NCI-H82 (cell line): ENCODE measurements at regions not wholly inside any gene's neighbourhood (a gene's known extent, or its start where the extent isn't known, plus 50 kb on each side); places are given as distances from the start of the nearest gene placed in this dataset.

Source experiments
- DNase-seq: peaks from one replicate; lab custom pipeline; 2025; lab: John Stamatoyannopoulos, UW

GRCh38 chr17:69764146-69764545 is 310.9 kb upstream of the KCNJ16 start:
- DNase-seq, result no peak

GRCh38 chr17:69769050-69769449 is 306.0 kb upstream of the KCNJ16 start:
- DNase-seq, result no peak

DNA sequence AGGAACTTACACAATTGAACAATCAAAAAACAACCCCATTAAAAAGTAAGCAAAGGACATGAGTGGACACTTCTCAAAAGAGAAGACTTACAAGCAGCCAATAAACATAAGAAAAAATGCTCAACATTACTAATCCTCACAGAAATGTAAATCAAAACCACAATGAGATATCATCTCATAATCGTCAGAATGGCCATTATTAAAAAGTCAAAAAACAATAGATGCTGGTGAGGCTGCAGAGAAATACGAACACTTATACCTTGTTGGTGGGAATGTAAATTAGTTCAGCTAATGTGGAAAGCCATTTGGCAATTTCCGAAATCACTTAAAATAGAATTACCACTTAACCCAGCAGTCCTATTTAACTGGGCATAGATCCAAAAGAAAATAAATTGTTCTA is 301.9 kb upstream of the KCNJ16 start:
- no peak for DNase-seq

GRCh38 chr17:69779378-69780214 is 295.4 kb upstream of the KCNJ16 start:
- DNase-seq, result no peak

DNA sequence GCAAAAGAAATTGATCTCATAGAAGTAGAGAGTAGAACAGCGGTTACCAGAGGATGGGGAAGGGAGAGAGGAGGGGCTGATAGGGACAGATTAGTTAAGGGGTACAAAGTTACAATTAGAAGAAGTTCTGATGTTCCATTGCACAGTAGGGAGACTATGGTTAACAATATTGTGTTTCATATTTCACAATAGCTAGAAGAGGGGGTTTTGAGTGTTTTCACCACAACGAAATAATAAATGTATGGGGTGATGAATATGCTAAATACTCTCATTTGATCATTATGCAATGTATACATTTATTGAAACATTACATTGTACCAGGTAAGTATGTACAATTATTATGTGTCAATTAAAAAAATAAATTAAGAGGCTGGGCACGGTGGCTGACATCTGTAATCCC is 291.2 kb upstream of the KCNJ16 start:
- no peak for DNase-seq

- no peak for DNase-seq
Observed at GRCh38 chr17:69788957-69789356, 286.1 kb upstream of the KCNJ16 start.

DNA sequence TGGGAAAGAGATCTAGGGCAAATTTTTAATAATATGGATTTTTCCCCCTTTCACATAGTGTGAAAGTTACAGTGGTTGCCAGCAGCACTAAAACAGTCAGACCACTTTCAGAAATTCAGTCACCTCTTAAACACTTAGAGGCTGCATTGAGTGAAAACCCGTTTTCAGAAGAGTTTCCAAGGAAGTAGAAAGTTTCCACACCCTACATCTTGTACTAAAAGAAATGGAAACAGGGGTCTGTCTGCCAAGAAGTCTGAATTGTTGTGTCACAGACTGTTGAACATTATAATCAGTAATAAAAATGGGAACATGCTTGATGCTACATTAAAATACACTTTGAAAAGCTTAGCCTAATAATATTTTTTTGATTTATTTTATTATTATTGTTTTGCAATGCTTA is 278.9 kb upstream of the KCNJ16 start:
- no peak for DNase-seq

DNA sequence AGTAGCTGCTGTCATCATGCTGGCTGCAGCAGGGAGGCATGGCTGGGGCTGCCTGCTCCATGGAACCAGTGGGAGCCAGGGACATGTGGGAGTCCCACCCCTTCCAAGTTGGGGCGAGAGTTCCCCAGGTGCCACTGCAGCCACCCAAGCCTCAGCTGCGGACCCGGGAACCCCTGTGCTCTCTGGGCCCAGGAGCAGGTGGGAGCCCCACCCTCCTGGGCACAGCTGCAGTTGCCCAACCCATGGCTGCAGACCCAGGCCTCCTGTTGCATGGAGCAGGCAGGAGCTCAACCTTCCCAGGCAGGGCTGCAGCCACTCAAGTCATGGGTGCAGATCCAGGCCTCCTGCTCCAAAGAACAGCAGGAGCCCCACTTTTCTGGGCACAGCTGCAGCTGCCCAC is 274.2 kb upstream of the KCNJ16 start:
- no peak for DNase-seq

DNA sequence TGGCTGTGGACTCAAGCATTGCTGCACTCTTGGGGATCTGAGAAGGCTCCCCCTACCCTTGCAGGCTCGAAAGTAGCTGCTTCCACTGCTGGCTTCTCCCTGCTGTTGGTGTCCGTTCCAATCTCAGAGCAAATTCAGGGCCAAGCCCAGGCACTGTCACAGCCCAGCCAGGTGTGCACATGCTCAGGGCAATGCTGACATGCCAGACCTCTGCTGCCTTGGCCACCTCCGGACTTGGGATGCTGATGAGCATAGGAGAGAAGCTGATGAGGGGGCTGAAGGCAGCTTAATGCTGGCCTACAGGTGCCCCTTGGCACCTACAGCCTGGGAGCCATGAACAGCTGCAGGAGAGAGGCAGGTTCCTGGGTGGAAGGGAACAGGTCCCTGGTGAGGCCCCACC is 273.7 kb upstream of the KCNJ16 start:
- DNase-seq, result no peak

DNA sequence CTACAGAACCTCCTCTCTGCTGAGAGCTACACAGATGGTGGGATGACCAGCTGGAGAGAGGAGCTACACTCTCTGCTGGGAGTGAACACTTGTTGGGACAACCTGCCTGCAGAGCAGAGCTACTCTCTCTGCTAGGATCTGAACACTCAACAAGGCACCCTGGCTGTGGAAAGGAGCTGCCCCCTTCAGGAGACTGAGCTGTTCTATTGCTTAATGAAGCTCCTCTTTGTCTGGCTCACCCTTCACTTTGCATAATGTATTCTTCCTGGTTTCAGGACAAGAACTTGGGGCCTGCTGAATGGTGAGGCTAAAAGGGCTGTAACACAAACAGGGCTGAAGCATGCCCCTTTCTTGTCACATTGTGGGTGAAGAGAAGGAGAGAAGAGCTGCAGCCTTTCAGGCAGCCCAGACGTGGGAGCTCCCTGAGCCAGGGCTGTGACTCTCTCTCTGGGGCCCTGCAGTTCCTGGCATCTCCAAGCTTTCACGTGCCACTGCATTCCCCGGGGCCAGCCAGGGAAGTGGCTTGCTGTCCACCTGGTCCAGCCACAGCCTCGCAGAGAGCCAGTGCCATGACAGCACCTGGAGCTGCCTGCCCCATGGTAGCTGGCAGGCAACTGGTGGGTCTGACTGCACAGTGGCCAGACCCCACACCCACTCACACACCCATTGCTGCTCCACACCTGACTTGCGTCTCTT is 272.8 kb upstream of the KCNJ16 start:
- DNase-seq, result no peak

DNA sequence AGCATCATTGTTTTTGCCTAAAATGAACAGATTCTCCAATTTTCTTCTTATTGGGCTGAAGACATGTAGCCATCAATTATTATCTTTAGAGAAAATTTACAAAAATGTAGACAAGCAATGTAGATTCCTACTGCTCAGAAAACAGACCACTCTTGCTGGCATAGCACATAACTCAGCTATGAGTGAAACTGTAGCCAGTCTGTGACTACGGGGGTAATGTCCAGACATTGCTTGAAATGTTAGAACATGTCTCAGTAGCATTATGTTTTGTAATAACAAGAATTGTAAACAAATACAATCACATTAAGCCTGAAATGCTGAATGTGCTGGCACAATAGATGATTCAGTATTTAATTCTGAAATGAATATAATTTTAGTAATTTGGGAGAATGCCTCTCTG is 265.7 kb upstream of the KCNJ16 start:
- no peak for DNase-seq

GRCh38 chr17:69810326-69810965 is 264.6 kb upstream of the KCNJ16 start:
- no peak for DNase-seq

- DNase-seq, result no peak
Observed at GRCh38 chr17:69812240-69812837, 262.7 kb upstream of the KCNJ16 start.

- no peak for DNase-seq
Observed at GRCh38 chr17:69814031-69814430, 261.0 kb upstream of the KCNJ16 start.

GRCh38 chr17:69815406-69815805 is 259.6 kb upstream of the KCNJ16 start:
- no peak for DNase-seq

DNA sequence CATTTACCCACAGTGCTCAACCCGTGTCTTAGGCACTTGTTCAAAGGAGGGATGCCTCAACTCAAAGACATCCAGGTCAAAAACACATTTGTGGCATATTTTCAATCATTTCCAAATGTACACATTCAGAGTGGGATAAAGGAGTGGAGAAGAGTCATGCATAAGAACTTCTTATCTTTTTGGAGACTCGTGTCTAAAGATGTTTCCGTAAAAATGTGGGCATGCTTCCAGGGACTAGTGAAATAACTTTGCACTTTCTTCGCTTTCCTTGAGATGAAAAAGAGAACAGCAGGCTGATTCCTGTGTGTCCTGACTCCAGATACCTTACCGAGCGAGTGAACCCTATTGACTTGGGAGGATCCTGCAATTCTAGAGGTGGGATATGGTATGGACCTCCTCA is 256.6 kb upstream of the KCNJ16 start:
- DNase-seq, result no peak

GRCh38 chr17:69819316-69820087 is 255.5 kb upstream of the KCNJ16 start:
- no peak for DNase-seq

DNA sequence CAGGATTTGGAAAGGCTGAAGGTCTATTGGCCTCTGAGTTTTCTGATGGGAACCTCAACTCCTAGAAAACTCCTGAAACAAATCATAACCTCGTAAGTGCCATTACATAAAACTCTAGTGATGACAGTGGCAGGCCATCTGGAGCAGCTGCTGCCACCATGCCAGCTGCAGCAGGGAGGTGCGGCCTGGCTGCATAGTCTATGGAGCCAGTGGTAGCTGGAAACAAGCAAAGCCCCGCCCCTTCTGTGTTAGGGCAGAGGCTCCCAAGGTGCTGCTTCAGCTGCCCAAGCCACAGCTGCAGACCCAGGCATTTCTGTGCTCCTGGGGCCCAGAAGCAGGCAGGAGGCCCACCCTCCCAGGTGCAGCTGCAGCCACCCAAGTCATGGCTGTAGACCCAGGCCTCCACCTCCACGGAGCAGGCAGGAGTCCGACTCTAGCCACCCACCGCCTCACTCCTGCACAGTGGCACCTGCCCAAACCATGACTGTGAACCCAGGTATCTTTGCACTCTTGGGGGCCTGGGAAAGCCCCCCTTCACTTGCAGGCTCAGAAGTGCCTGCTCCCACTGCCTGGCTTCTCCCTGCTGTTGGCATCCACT is 254.1 kb upstream of the KCNJ16 start:
- peak; percentile 3 for DNase-seq

DNA sequence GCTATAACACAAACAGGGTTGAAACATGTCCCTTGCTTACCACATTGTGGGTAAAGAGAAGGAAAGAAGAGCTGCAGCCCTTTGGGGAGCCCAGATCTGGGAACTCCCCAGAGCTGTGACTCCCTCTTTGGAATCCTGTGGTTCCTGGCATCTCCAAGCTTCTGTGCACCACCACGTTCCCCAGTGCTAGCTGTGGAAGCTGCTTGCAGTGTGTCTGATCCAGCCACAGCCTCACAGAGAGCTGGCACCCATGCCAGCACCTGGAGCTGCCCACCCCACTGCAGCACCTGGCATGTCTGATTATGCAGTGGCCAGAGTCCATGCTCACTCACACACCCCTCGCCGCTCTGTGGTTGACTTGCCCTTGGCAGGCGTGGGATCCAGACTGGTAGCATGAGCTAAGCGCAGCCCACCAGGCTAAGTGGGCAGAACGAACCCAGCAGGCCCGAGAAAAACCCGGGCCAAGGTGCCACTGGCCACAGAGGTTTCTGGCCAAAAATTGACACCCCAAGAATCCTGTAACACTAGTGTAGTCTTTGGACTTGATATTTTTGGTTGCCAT is 252.6 kb upstream of the KCNJ16 start:
- DNase-seq, result no peak

GRCh38 chr17:69828087-69828486 is 246.9 kb upstream of the KCNJ16 start:
- DNase-seq, result no peak

DNA sequence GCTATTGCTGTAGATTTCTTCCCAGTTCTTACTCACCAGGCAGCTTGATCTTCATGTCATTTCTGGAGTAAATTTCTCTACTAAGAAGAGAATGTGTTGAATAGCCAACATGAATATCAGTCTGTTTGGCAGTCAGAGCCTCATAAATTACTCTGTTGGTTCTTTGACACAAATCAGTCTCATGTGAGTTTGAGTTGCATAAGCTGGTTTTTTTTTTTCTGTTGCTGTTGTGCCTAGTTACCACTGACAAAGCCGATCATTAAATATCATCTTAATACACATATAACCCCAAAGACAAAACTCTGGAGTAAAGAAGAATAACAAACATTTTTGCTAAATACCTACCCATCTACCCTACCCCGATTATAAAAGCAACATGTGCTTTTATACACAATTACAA is 240.5 kb upstream of the KCNJ16 start:
- DNase-seq, result no peak
